ENCODE measurements at regions not wholly inside any gene's neighbourhood (a gene's known extent, or its start where the extent isn't known, plus 50 kb on each side); places are given as distances from the start of the nearest gene placed in this dataset.

DNA sequence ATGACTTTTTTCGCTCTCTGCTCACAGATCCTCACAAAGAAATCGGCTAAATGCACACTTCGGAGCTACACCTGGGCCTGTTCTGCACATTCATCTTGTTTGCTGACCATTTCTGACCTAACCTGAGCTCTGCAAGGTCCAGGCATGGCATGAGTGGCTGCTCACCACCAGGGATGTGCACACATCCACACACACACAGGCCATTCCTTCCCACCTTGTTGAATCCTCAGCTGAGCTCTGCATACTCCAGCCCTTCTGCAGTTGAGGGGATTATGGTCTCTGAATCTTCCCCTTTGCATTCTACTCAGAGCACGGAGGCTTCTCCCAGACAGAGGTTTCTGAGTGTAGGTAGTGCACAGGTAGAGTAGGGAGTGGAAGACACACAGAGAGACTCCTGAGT, 411.9 kb upstream of the B3GAT1 start (continued):
- TF ChIP-seq PPARA (CRISPR knock-in tag; IDR thresholded peaks at IDR 0.05; ENCODE audit: borderline replicate concordance) (no peak), GLIS3 (CRISPR knock-in tag; IDR thresholded peaks at IDR 0.05) (no peak), TOX (CRISPR knock-in tag; IDR thresholded peaks at IDR 0.05; ENCODE audit: borderline replicate concordance) (no peak), ZFP3 (CRISPR knock-in tag; IDR thresholded peaks at IDR 0.05) (no peak)

DNA sequence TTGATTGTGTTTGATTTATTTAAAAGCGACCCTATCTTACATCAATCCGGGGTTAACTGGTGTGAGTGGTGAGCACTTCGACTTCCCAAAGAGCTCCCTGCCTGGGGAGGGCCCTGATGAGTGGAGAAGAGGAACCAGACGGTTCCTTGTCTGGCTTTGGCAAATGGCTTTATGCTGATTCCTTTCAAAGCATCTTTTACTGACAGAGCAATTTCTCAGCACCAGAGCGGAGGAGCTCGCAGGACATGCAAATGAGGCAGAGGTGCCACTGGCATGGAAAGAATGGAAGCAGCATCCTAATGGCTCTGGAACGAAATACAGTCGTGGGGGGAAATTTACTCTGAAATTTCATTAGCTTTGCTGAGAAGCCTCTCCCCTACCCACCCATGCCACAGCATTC, 410.9 kb upstream of the B3GAT1 start:
- no peak for TF ChIP-seq RARB (CRISPR knock-in tag; IDR thresholded peaks at IDR 0.05)
- TF ChIP-seq ESRRG (CRISPR knock-in tag; IDR thresholded peaks at IDR 0.05), result no peak
- TF ChIP-seq ZNF565 (CRISPR knock-in tag; conservative IDR thresholded peaks at IDR 0.05; ENCODE audit: low read depth), result no peak
- TF ChIP-seq OSR1 (CRISPR knock-in tag; IDR thresholded peaks at IDR 0.05), result no peak
- TF ChIP-seq, protein P1, sequence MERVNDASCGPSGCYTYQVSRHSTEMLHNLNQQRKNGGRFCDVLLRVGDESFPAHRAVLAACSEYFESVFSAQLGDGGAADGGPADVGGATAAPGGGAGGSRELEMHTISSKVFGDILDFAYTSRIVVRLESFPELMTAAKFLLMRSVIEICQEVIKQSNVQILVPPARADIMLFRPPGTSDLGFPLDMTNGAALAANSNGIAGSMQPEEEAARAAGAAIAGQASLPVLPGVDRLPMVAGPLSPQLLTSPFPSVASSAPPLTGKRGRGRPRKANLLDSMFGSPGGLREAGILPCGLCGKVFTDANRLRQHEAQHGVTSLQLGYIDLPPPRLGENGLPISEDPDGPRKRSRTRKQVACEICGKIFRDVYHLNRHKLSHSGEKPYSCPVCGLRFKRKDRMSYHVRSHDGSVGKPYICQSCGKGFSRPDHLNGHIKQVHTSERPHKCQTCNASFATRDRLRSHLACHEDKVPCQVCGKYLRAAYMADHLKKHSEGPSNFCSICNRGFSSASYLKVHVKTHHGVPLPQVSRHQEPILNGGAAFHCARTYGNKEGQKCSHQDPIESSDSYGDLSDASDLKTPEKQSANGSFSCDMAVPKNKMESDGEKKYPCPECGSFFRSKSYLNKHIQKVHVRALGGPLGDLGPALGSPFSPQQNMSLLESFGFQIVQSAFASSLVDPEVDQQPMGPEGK (CRISPR knock-in tag; IDR thresholded peaks at IDR 0.05; ENCODE audit: borderline replicate concordance), result no peak
- no peak for TF ChIP-seq TCF4 (CRISPR knock-in tag; IDR thresholded peaks at IDR 0.05; ENCODE audit: borderline replicate concordance)
- TF ChIP-seq, protein P2, sequence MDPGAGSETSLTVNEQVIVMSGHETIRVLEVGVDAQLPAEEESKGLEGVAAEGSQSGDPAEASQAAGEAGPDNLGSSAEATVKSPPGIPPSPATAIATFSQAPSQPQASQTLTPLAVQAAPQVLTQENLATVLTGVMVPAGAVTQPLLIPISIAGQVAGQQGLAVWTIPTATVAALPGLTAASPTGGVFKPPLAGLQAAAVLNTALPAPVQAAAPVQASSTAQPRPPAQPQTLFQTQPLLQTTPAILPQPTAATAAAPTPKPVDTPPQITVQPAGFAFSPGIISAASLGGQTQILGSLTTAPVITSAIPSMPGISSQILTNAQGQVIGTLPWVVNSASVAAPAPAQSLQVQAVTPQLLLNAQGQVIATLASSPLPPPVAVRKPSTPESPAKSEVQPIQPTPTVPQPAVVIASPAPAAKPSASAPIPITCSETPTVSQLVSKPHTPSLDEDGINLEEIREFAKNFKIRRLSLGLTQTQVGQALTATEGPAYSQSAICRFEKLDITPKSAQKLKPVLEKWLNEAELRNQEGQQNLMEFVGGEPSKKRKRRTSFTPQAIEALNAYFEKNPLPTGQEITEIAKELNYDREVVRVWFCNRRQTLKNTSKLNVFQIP (CRISPR knock-in tag; IDR thresholded peaks at IDR 0.05; ENCODE audit: borderline replicate concordance, low read depth), result no peak
- TF ChIP-seq ZFP30 (CRISPR knock-in tag; IDR thresholded peaks at IDR 0.05), result no peak
- TF ChIP-seq CSDC2 (CRISPR knock-in tag; IDR thresholded peaks at IDR 0.05), result no peak
- no peak for TF ChIP-seq SNAI2 (CRISPR knock-in tag; IDR thresholded peaks at IDR 0.05)
- TF ChIP-seq, protein P3, sequence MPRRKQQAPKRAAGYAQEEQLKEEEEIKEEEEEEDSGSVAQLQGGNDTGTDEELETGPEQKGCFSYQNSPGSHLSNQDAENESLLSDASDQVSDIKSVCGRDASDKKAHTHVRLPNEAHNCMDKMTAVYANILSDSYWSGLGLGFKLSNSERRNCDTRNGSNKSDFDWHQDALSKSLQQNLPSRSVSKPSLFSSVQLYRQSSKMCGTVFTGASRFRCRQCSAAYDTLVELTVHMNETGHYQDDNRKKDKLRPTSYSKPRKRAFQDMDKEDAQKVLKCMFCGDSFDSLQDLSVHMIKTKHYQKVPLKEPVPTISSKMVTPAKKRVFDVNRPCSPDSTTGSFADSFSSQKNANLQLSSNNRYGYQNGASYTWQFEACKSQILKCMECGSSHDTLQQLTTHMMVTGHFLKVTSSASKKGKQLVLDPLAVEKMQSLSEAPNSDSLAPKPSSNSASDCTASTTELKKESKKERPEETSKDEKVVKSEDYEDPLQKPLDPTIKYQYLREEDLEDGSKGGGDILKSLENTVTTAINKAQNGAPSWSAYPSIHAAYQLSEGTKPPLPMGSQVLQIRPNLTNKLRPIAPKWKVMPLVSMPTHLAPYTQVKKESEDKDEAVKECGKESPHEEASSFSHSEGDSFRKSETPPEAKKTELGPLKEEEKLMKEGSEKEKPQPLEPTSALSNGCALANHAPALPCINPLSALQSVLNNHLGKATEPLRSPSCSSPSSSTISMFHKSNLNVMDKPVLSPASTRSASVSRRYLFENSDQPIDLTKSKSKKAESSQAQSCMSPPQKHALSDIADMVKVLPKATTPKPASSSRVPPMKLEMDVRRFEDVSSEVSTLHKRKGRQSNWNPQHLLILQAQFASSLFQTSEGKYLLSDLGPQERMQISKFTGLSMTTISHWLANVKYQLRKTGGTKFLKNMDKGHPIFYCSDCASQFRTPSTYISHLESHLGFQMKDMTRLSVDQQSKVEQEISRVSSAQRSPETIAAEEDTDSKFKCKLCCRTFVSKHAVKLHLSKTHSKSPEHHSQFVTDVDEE (CRISPR knock-in tag; IDR thresholded peaks at IDR 0.05), result no peak
- no peak for TF ChIP-seq BACH2 (CRISPR knock-in tag; IDR thresholded peaks at IDR 0.05; ENCODE audit: borderline replicate concordance)
- no peak for TF ChIP-seq ZC3H10 (CRISPR knock-in tag; IDR thresholded peaks at IDR 0.05)
- TF ChIP-seq ZNF8 (CRISPR knock-in tag; IDR thresholded peaks at IDR 0.05), result no peak
- TF ChIP-seq ZFP3 (CRISPR knock-in tag; IDR thresholded peaks at IDR 0.05), result no peak
- TF ChIP-seq ISL1 (CRISPR knock-in tag; IDR thresholded peaks at IDR 0.05), result no peak
- ATAC-seq, result no peak

DNA sequence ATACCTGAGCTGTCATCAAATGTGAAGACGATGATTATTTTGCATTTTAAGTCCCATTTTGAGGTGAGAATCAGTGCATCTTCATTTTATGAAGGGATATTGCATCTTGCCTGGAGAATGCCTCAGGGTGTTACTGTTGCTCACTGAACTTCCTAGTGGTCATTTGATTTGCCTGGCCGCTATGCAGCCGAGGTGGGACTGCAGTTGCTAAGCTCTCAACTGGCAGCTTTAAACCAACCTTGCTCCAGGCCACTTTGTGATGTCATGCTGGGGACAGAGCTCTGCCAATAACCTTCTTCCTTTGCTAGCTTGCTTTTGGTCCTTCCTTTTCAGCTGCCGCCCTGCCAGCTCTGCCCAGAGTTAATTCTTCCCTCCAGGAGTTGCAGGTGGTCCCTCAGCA, 409.4 kb upstream of the B3GAT1 start:
- TF ChIP-seq, protein P3 (CRISPR knock-in tag; IDR thresholded peaks at IDR 0.05), result no peak
- TF ChIP-seq, protein P2 (CRISPR knock-in tag; IDR thresholded peaks at IDR 0.05; ENCODE audit: borderline replicate concordance, low read depth), result no peak
- TF ChIP-seq BACH2 (CRISPR knock-in tag; IDR thresholded peaks at IDR 0.05; ENCODE audit: borderline replicate concordance), result no peak
- no peak for TF ChIP-seq GLIS3 (CRISPR knock-in tag; IDR thresholded peaks at IDR 0.05)
- TF ChIP-seq, protein P1 (CRISPR knock-in tag; IDR thresholded peaks at IDR 0.05; ENCODE audit: borderline replicate concordance), result no peak
- TF ChIP-seq, protein P4, sequence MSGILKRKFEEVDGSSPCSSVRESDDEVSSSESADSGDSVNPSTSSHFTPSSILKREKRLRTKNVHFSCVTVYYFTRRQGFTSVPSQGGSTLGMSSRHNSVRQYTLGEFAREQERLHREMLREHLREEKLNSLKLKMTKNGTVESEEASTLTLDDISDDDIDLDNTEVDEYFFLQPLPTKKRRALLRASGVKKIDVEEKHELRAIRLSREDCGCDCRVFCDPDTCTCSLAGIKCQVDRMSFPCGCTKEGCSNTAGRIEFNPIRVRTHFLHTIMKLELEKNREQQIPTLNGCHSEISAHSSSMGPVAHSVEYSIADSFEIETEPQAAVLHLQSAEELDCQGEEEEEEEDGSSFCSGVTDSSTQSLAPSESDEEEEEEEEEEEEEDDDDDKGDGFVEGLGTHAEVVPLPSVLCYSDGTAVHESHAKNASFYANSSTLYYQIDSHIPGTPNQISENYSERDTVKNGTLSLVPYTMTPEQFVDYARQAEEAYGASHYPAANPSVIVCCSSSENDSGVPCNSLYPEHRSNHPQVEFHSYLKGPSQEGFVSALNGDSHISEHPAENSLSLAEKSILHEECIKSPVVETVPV (CRISPR knock-in tag; IDR thresholded peaks at IDR 0.05), result no peak
- no peak for TF ChIP-seq PPARA (CRISPR knock-in tag; IDR thresholded peaks at IDR 0.05; ENCODE audit: borderline replicate concordance)
- ATAC-seq, result no peak
